HCT116 (cell line): ENCODE measurements at regions not wholly inside any gene's neighbourhood (a gene's known extent, or its start where the extent isn't known, plus 50 kb on each side); places are given as distances from the start of the nearest gene placed in this dataset.

Experiments
- ATAC-seq: fragments of 200-7000 bp; cut with Tn5 transposase; 2 replicates; pipeline ENCODE4 v1.9.1; 2020; ENCODE audit warnings: mild to moderate bottlenecking, moderate library complexity
- BruUV-seq: library from RNA; stranded (reverse); fragments of 400-500 nt; replicated peaks from 2 replicates; lab custom pipeline; 2021; lab: Mats Ljungman, UMichigan
- CTCF ChIA-PET: fragments of 300-600 bp; sonication (Branson Sonifier 250); formaldehyde crosslinking; loops from one replicate; lab custom pipeline; 2021; ENCODE audit warnings: antibody characterized with exemption; lab: Charles Lee
- POLR2A ChIA-PET: fragments of 300-600, 350-600 bp; sonication (Branson Sonifier 250); formaldehyde crosslinking; loops from one replicate; lab custom pipeline; 2021; ENCODE audit warnings: antibody characterized with exemption; lab: Charles Lee
- RAD21 ChIA-PET, 2 experiments: fragments of 300-600 bp; sonication (Branson Sonifier 250); formaldehyde crosslinking; loops; one replicate each; lab custom pipeline; 2023; ENCODE audit warnings: low total read pairs in 2 of 2; ENCODE audit not compliant: uncharacterized antibody in 2 of 2, unreplicated experiment in 2 of 2, low non-redundant PET in 1 of 2; lab: Charles Lee
- DNase-seq: peaks from one replicate; pipeline ENCODE4 v3.0.0-alpha.2; 2010; ENCODE audit warnings: low read depth, low spot score
- H2AFZ ChIP-seq: fragments of 200-600 bp; shearing (Covaris generic), sonication (generic); 2 replicates; pipeline ENCODE4 v1.6.1; 2017; ENCODE audit warnings: low read depth, mixed run types, mixed read lengths, antibody characterized with exemption, low read length; ENCODE audit not compliant: poor library complexity, severe bottlenecking
- H3K27ac ChIP-seq: 2 replicates; pipeline ENCODE4 v1.5.1; 2012; ENCODE audit warnings: low read depth, low read length
- H3K27me3 ChIP-seq: fragments of 200-600 bp; sonication (generic); 2 replicates; pipeline ENCODE4 v1.6.1; 2016; ENCODE audit warnings: mixed run types, low read length, mixed read lengths; ENCODE audit not compliant: insufficient read depth
- H3K36me3 ChIP-seq, 2 experiments: fragments of 200-500 bp in 1 of 2; fragments of 200-600 bp in 1 of 2; sonication (Bioruptor generic) in 1 of 2; sonication (generic) in 1 of 2; 2 replicates each; pipeline versions ENCODE4 v1.5.1 to v1.6.1; 2014 to 2016; ENCODE audit warnings: low read length in 2 of 2, inconsistent platforms in 1 of 2, mixed read lengths in 1 of 2, mixed run types in 1 of 2; ENCODE audit not compliant: insufficient read depth in 2 of 2, control insufficient read depth in 1 of 2
- H3K4me1 ChIP-seq, 2 experiments: fragments of 200-600 bp in 1 of 2; sonication (generic) in 1 of 2; 2 replicates each; pipeline versions ENCODE4 v1.5.1 to v1.6.1; 2012 to 2017; ENCODE audit warnings: low read length in 2 of 2, inconsistent platforms in 1 of 2, mild to moderate bottlenecking in 1 of 2, mixed read lengths in 1 of 2, mixed run types in 1 of 2, moderate library complexity in 1 of 2; ENCODE audit not compliant: insufficient read depth in 2 of 2, control insufficient read depth in 1 of 2
- H3K4me2 ChIP-seq: fragments of 200-600 bp; sonication (generic); 2 replicates; pipeline ENCODE4 v1.6.1; 2017; ENCODE audit warnings: mixed run types, low read length, mixed read lengths
- H3K4me3 ChIP-seq, 2 experiments: fragments of 200-600 bp in 1 of 2; sonication (generic) in 1 of 2; replicated peaks in 1 of 2; 2 replicates each; pipeline ENCODE4 v1.5.1; 2011 to 2016; ENCODE audit warnings: low read length in 2 of 2, control low read depth in 1 of 2, low read depth in 1 of 2, mild to moderate bottlenecking in 1 of 2, mixed read lengths in 1 of 2, mixed run types in 1 of 2
- H3K79me2 ChIP-seq: fragments of 200-600 bp; sonication (generic); 2 replicates; pipeline ENCODE4 v1.6.1; 2017; ENCODE audit warnings: mild to moderate bottlenecking, mixed run types, low read length, moderate library complexity, mixed read lengths; ENCODE audit not compliant: insufficient read depth
- H3K9ac ChIP-seq: fragments of 200-600 bp; sonication (generic); 2 replicates; pipeline ENCODE4 v1.6.1; 2016; ENCODE audit warnings: low read length, mixed read lengths
- H3K9me2 ChIP-seq: fragments of 200-600 bp; sonication (generic), shearing (Covaris generic); 2 replicates; pipeline ENCODE4 v1.6.1; 2017; ENCODE audit warnings: mixed run types, mild to moderate bottlenecking, moderate library complexity; ENCODE audit not compliant: insufficient read depth
- H3K9me3 ChIP-seq, 2 experiments: fragments of 200-500 bp in 1 of 2; fragments of 200-600 bp in 1 of 2; sonication (Bioruptor generic) in 1 of 2; sonication (generic) in 1 of 2; 2 replicates each; pipeline ENCODE4 v1.6.1; 2014 to 2017; ENCODE audit warnings: low read length in 2 of 2, mixed read lengths in 2 of 2, inconsistent platforms in 1 of 2, low read depth in 1 of 2, mild to moderate bottlenecking in 1 of 2, mixed run types in 1 of 2, moderate library complexity in 1 of 2; ENCODE audit not compliant: control insufficient read depth in 1 of 2, insufficient read depth in 1 of 2
- H4K20me1 ChIP-seq: fragments of 200-600 bp; sonication (generic), shearing (Covaris generic); 2 replicates; pipeline ENCODE4 v1.6.1; 2017; ENCODE audit warnings: mixed run types, mild to moderate bottlenecking, moderate library complexity; ENCODE audit not compliant: insufficient read depth
- CEBPB ChIP-seq: IDR thresholded peaks from 2 replicates; pipeline ENCODE4 v1.6.1; 2012; ENCODE audit warnings: low read depth
- EGR1 ChIP-seq: IDR thresholded peaks from 2 replicates; pipeline ENCODE4 v1.6.1; 2012; ENCODE audit warnings: low read depth
- ELF1 ChIP-seq: IDR thresholded peaks from 2 replicates; pipeline ENCODE4 v1.6.1; 2012; ENCODE audit warnings: low read depth, borderline replicate concordance
- EZH2phosphoT487 ChIP-seq: fragments of 200-600 bp; IDR thresholded peaks from 2 replicates; pipeline ENCODE4 v1.6.1; 2018; ENCODE audit warnings: antibody characterized with exemption, borderline replicate concordance
- JUND ChIP-seq: IDR thresholded peaks from 2 replicates; pipeline ENCODE4 v1.6.1; 2012
- MAX ChIP-seq: IDR thresholded peaks from 2 replicates; pipeline ENCODE4 v1.6.1; 2012
- POLR2A ChIP-seq: IDR thresholded peaks from 2 replicates; pipeline ENCODE4 v1.7.0; 2011; ENCODE audit warnings: borderline replicate concordance; ENCODE audit not compliant: insufficient read depth, insufficient read length; ENCODE audit errors: extremely low read depth
- REST ChIP-seq: IDR thresholded peaks from 2 replicates; pipeline ENCODE4 v1.6.1; 2012; ENCODE audit warnings: low read depth
- SIN3A ChIP-seq: IDR thresholded peaks from 2 replicates; pipeline ENCODE4 v1.6.1; 2012; ENCODE audit warnings: low read depth
- TCF7L2 ChIP-seq: IDR thresholded peaks from 2 replicates; pipeline ENCODE4 v1.7.0; 2011; ENCODE audit warnings: borderline replicate concordance, inconsistent platforms; ENCODE audit not compliant: insufficient read depth, insufficient read length; ENCODE audit errors: extremely low read depth
- YY1 ChIP-seq: IDR thresholded peaks from 2 replicates; pipeline ENCODE4 v1.6.1; 2011; ENCODE audit warnings: low read length, low read depth, moderate library complexity, mild to moderate bottlenecking; ENCODE audit not compliant: insufficient replicate concordance; ENCODE audit errors: extremely low read depth
- ZFX ChIP-seq: fragments of 450-650 bp; IDR thresholded peaks from 2 replicates; pipeline ENCODE4 v1.6.1; 2017
- ZNF274 ChIP-seq: fragments of 200-500 bp; sonication (Bioruptor generic); IDR thresholded peaks from 2 replicates; pipeline ENCODE4 v1.6.1; 2014; ENCODE audit warnings: mild to moderate bottlenecking, low read depth, low read length, inconsistent platforms
- intact Hi-C: fragments of 100-400 bp; cut with micrococcal nuclease; formaldehyde crosslinking; loops from 2 replicates; pipeline ENCODE4 v1.10.0; 2022
- TF ChIP-seq, protein P1 (sequence below): IDR thresholded peaks from 2 replicates; pipeline ENCODE4 v1.6.1; 2012
- TF ChIP-seq, protein P2 (sequence below): IDR thresholded peaks from 2 replicates; pipeline ENCODE4 v1.6.1; 2011; ENCODE audit warnings: mild to moderate bottlenecking, low read length, moderate library complexity; ENCODE audit not compliant: insufficient replicate concordance; ENCODE audit errors: extremely low read depth

DNA sequence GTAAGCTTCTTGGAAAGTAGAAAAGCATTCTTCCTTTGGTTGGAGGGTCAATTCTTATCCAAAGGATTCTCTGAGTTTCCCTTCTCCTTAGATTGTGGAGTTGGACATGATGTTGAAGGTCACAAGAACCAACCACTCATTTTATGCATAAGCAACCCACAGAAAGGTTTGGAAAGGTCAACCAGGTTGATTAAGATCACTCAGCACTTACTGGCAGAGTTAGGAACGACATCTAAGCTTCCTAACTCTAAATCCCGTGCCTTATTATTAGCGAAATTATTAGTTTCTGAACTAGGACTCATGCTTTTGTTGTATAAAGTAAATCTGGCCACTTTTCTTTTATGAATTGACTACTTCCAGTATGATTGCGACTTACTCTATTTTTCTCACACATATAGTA is 137.0 kb upstream of the MINDY3 start:
- DNase-seq (no peak), ATAC-seq (no peak)
- no peaks in the 10 kb centered on the region for H3K9me3 ChIP-seq
- no peak overlapping the region for H3K4me2 ChIP-seq
- H2AFZ ChIP-seq: no peak overlapping the region
- no peaks in the 10 kb centered on the region; the same call in 1 of the 2 replicates for H4K20me1 ChIP-seq
- no peaks in the 10 kb centered on the region for H3K9me2 ChIP-seq
- ChIA-PET RAD21 (no interaction called here), POLR2A (no interaction called here), CTCF (no interaction called here)
- no peak overlapping the region for H3K27ac ChIP-seq
- no peaks in the 10 kb centered on the region for H3K36me3 ChIP-seq
- no peaks in the 10 kb centered on the region for H3K4me1 ChIP-seq
- no peaks in the 10 kb centered on the region for H3K79me2 ChIP-seq
- no TSS peak for BruUV-seq
- H3K9ac ChIP-seq: no peak overlapping the region
- H3K27me3 ChIP-seq: no peaks in the 10 kb centered on the region
- intact Hi-C loops: no loop called here
- no peak for TF ChIP-seq EGR1
- no peak for TF ChIP-seq POLR2A
- TF ChIP-seq, protein P1, sequence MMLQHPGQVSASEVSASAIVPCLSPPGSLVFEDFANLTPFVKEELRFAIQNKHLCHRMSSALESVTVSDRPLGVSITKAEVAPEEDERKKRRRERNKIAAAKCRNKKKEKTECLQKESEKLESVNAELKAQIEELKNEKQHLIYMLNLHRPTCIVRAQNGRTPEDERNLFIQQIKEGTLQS: no peak
- no peak for TF ChIP-seq ZFX
- TF ChIP-seq SIN3A: no peak
- H3K4me3 ChIP-seq: no peak overlapping the region

GRCh38 chr10:16001581-16001980 is 141.3 kb upstream of the MINDY3 start:
- H3K79me2 ChIP-seq: no peaks in the 10 kb centered on the region
- no peaks in the 10 kb centered on the region for H3K9me2 ChIP-seq
- H3K9me3 ChIP-seq: no peaks in the 10 kb centered on the region
- H3K36me3 ChIP-seq: no peaks in the 10 kb centered on the region
- no peak for DNase-seq
- BruUV-seq: no TSS peak
- no peak overlapping the region for H3K4me3 ChIP-seq
- no peak overlapping the region for H3K9ac ChIP-seq
- no peak overlapping the region for H3K27ac ChIP-seq
- no peak for ATAC-seq
- intact Hi-C loops: no loop called here
- ChIA-PET CTCF (no interaction called here), RAD21 (no interaction called here), POLR2A (no interaction called here)
- H3K4me2 ChIP-seq: no peak overlapping the region
- H3K4me1 ChIP-seq: no peaks in the 10 kb centered on the region
- H2AFZ ChIP-seq: no peak overlapping the region
- no peaks in the 10 kb centered on the region; the same call in 1 of the 2 replicates for H4K20me1 ChIP-seq
- no peaks in the 10 kb centered on the region for H3K27me3 ChIP-seq
- no peak for TF ChIP-seq YY1
- TF ChIP-seq, protein P2, sequence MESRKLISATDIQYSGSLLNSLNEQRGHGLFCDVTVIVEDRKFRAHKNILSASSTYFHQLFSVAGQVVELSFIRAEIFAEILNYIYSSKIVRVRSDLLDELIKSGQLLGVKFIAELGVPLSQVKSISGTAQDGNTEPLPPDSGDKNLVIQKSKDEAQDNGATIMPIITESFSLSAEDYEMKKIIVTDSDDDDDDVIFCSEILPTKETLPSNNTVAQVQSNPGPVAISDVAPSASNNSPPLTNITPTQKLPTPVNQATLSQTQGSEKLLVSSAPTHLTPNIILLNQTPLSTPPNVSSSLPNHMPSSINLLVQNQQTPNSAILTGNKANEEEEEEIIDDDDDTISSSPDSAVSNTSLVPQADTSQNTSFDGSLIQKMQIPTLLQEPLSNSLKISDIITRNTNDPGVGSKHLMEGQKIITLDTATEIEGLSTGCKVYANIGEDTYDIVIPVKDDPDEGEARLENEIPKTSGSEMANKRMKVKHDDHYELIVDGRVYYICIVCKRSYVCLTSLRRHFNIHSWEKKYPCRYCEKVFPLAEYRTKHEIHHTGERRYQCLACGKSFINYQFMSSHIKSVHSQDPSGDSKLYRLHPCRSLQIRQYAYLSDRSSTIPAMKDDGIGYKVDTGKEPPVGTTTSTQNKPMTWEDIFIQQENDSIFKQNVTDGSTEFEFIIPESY: no peak
- TF ChIP-seq EGR1: no peak
- TF ChIP-seq EZH2phosphoT487: no peak
- no peak for TF ChIP-seq TCF7L2
- no peak for TF ChIP-seq ZNF274
- no peak for TF ChIP-seq REST
- TF ChIP-seq JUND: no peak
- TF ChIP-seq, protein P1: no peak
- no peak for TF ChIP-seq MAX
- no peak for TF ChIP-seq CEBPB
- TF ChIP-seq ELF1: no peak
- TF ChIP-seq SIN3A: no peak
